K562 (cell line): ENCODE measurements at regions not wholly inside any gene's neighbourhood (a gene's known extent, or its start where the extent isn't known, plus 50 kb on each side); places are given as distances from the start of the nearest gene placed in this dataset.

Experiments
- ATAC-seq: fragments of 200-7000 bp; cut with Tn5 transposase; 3 replicates; pipeline ENCODE4 v1.9.1; 2020; ENCODE audit warnings: moderate library complexity
- BruUV-seq: library from RNA; stranded (reverse); fragments of 400-500 nt; replicated peaks from 2 replicates; lab custom pipeline; 2021; lab: Mats Ljungman, UMichigan
- CTCF ChIA-PET: fragments of 300-600 bp; formaldehyde crosslinking; extraction: SDS; loops from one replicate; lab custom pipeline; 2021; ENCODE audit warnings: low intra/inter-chr PET ratio; lab: Yijun Ruan, JAX
- POLR2A ChIA-PET: fragments of 300-600, 350-650 bp; sonication (Branson Sonifier 250); formaldehyde crosslinking; extraction: SDS; loops from one replicate; lab custom pipeline; 2021; ENCODE audit warnings: antibody characterized with exemption, inconsistent platforms; lab: Yijun Ruan, JAX
- DNase-seq, 4 experiments: peaks; one replicate each; pipeline versions ENCODE4 v3.0.0 to v3.0.0-alpha.2; 2011 to 2018; ENCODE audit warnings: low spot score in 3 of 4, mixed read lengths in 3 of 4; ENCODE audit errors: extremely low read depth in 1 of 4
- FAIRE-seq: peaks from 2 replicates; lab custom pipeline; 2011; peaks lifted over from hg19 to GRCh38; lab: Jason Lieb, UNC
- H2AFZ ChIP-seq: 2 replicates; pipeline ENCODE4 v1.6.0; 2011; ENCODE audit warnings: low read depth, low read length, control low read depth, inconsistent platforms
- H3K27ac ChIP-seq: fragments of 200-600 bp; 3 replicates; pipeline ENCODE4 v1.8.0; 2011; ENCODE audit warnings: low read depth, mild to moderate bottlenecking, control low read depth, inconsistent platforms, low read length, moderate library complexity, mixed read lengths; ENCODE audit errors: extremely low read depth
- H3K27me3 ChIP-seq, 2 experiments: fragments of 300-600 bp in 1 of 2; 2 replicates in 1 of 2; 3 replicates in 1 of 2; pipeline versions ENCODE4 v1.6.0 to v1.8.0; 2011; ENCODE audit warnings: inconsistent platforms in 2 of 2, low read length in 2 of 2, mild to moderate bottlenecking in 1 of 2, mixed read lengths in 1 of 2, moderate library complexity in 1 of 2; ENCODE audit not compliant: control insufficient read depth in 2 of 2, insufficient read depth in 2 of 2
- H3K36me3 ChIP-seq: fragments of 300-600 bp; 3 replicates; pipeline ENCODE4 v1.8.0; 2011; ENCODE audit warnings: mild to moderate bottlenecking, low read length, inconsistent platforms; ENCODE audit not compliant: control insufficient read depth, insufficient read depth
- H3K4me1 ChIP-seq, 2 experiments: fragments of 200-600 bp in 1 of 2; replicated peaks in 1 of 2; 2 replicates in 1 of 2; 3 replicates in 1 of 2; pipeline versions ENCODE4 v1.5.1 to v1.8.0; 2011; ENCODE audit warnings: inconsistent platforms in 2 of 2, low read length in 2 of 2, mild to moderate bottlenecking in 1 of 2, mixed read lengths in 1 of 2, moderate library complexity in 1 of 2; ENCODE audit not compliant: control insufficient read depth in 2 of 2, insufficient read depth in 2 of 2
- H3K4me2 ChIP-seq: 2 replicates; pipeline ENCODE4 v1.6.1; 2011; ENCODE audit warnings: low read length, control low read depth, inconsistent platforms, mixed read lengths; ENCODE audit not compliant: insufficient read depth
- H3K4me3 ChIP-seq: fragments of 200-600 bp; sonication (generic), shearing (Covaris generic); 2 replicates; pipeline ENCODE4 v1.5.1; 2016; ENCODE audit warnings: control low read depth, inconsistent platforms
- H3K79me2 ChIP-seq: fragments of 200-600 bp; 3 replicates; pipeline ENCODE4 v1.8.0; 2011; ENCODE audit warnings: low read length, inconsistent platforms; ENCODE audit not compliant: control insufficient read depth, insufficient read depth
- H3K9ac ChIP-seq, 2 experiments: 2 replicates each; pipeline versions ENCODE4 v1.6.0 to v1.6.1; 2011; ENCODE audit warnings: low read depth in 2 of 2, low read length in 2 of 2, control low read depth in 1 of 2, inconsistent platforms in 1 of 2, mild to moderate bottlenecking in 1 of 2, mixed read lengths in 1 of 2; ENCODE audit not compliant: insufficient read depth in 1 of 2
- H3K9me1 ChIP-seq: one replicate; pipeline ENCODE4 v1.6.0; 2011; ENCODE audit warnings: inconsistent platforms, mild to moderate bottlenecking, low read length, moderate library complexity; ENCODE audit not compliant: control insufficient read depth, insufficient read depth
- H3K9me3 ChIP-seq: replicated peaks from 2 replicates; pipeline ENCODE4 v1.5.1; 2011; ENCODE audit warnings: low read depth, low read length, inconsistent platforms; ENCODE audit not compliant: control insufficient read depth, insufficient read depth
- H4K20me1 ChIP-seq: replicated peaks from 2 replicates; pipeline ENCODE4 v1.6.1; 2011; ENCODE audit warnings: low read length, inconsistent platforms, mixed read lengths; ENCODE audit not compliant: control insufficient read depth, insufficient read depth
- KDM5B ChIP-seq: fragments of 200-600 bp; sonication (generic); IDR thresholded peaks from 2 replicates; pipeline ENCODE4 v1.6.1; 2012; ENCODE audit warnings: low read depth, mild to moderate bottlenecking, moderate library complexity, low read length, control low read depth, inconsistent platforms; ENCODE audit not compliant: insufficient replicate concordance
- L3MBTL2 ChIP-seq: fragments of 450-650 bp; IDR thresholded peaks from 2 replicates; pipeline ENCODE4 v1.6.1; 2016; ENCODE audit warnings: mild to moderate bottlenecking, moderate library complexity
- NELFE ChIP-seq: IDR thresholded peaks from 2 replicates; pipeline ENCODE4 v1.6.1; 2011; ENCODE audit warnings: mild to moderate bottlenecking; ENCODE audit not compliant: insufficient read depth, insufficient read length
- ZNF444 ChIP-seq: fragments of 250-450 bp; sonication (Bioruptor Pico); IDR thresholded peaks from 2 replicates; pipeline ENCODE4 v1.4.0; 2020; ENCODE audit warnings: mild to moderate bottlenecking, moderate library complexity
- WGBS: fragments of 100-300 bp; shearing (Covaris generic); methylation state at CpG from one replicate; pipeline ENCODE4 v1.1.6; 2016; ENCODE audit warnings: low coverage, mixed read lengths; ENCODE audit not compliant: insufficient coverage; ENCODE audit errors: missing lambda C conversion rate; 5-methylcytosine and 5-hydroxymethylcytosine counted together
- in situ Hi-C: fragments of 300-500 bp; cut with MboI; formaldehyde crosslinking; loops from 4 replicates; pipeline ENCODE4 v1.15.0; 2018; ENCODE audit warnings: inconsistent platforms, mixed read lengths
- intact Hi-C: fragments of 100-400 bp; cut with micrococcal nuclease; formaldehyde crosslinking; loops from 2 replicates; pipeline ENCODE4 v1.14.2; 2022
- TF ChIP-seq, protein P1 (sequence below): fragments of 250-450 bp; sonication (Bioruptor Pico); IDR thresholded peaks from 2 replicates; pipeline ENCODE4 v1.8.0; 2022; ENCODE audit warnings: inconsistent platforms, mild to moderate bottlenecking, moderate library complexity, borderline replicate concordance
- TF ChIP-seq, protein P2 (sequence below): sonication (generic); formaldehyde crosslinking; IDR thresholded peaks from 2 replicates; pipeline ENCODE4 v1.8.0; 2022; ENCODE audit warnings: mild to moderate bottlenecking, missing genetic modification reagents

DNA sequence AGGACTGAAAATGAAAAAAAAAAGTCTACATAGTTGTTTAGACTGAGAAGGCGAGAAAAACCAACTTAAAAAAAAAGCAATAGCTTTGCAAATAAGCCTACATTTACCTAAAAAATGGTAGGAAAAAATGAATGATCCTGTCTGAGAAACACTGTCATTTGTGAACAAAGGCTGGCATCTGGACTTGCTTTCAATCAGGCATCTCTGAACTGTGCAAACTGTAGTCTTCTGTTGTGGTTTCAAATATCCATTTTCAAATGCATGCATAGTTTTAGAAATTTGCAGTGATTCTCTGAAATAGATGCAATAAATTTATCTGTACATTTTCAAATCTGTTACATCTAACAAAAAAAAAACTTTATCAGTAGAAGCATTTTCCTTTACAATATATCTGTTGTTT is 106.1 kb upstream of the LUZP2 start (continued):
- TF ChIP-seq KDM5B, result no peak
- no peak for TF ChIP-seq NELFE
- TF ChIP-seq, protein P1, sequence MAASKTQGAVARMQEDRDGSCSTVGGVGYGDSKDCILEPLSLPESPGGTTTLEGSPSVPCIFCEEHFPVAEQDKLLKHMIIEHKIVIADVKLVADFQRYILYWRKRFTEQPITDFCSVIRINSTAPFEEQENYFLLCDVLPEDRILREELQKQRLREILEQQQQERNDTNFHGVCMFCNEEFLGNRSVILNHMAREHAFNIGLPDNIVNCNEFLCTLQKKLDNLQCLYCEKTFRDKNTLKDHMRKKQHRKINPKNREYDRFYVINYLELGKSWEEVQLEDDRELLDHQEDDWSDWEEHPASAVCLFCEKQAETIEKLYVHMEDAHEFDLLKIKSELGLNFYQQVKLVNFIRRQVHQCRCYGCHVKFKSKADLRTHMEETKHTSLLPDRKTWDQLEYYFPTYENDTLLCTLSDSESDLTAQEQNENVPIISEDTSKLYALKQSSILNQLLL (CRISPR knock-in tag), result no peak
- TF ChIP-seq, protein P2, sequence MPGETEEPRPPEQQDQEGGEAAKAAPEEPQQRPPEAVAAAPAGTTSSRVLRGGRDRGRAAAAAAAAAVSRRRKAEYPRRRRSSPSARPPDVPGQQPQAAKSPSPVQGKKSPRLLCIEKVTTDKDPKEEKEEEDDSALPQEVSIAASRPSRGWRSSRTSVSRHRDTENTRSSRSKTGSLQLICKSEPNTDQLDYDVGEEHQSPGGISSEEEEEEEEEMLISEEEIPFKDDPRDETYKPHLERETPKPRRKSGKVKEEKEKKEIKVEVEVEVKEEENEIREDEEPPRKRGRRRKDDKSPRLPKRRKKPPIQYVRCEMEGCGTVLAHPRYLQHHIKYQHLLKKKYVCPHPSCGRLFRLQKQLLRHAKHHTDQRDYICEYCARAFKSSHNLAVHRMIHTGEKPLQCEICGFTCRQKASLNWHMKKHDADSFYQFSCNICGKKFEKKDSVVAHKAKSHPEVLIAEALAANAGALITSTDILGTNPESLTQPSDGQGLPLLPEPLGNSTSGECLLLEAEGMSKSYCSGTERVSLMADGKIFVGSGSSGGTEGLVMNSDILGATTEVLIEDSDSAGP, result no peak
- TF ChIP-seq ZNF444 (CRISPR knock-in tag), result no peak

DNA sequence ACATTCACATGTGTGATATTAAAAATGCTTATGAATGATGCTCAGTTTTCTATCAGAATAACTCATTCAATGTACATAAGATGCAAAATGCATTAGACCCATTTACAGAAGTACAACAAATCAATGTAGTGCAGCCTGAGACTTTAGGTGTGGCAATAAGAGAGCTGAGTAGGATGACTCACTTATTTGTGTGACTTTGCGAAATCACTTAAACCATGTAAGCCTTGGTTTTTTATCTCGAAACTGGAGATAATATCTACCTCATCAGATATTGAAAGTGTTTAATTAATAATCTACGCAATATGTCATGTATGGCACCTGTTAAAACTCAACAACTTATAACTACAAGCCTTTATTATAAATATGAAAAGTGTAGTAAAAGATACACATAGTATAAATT is 105.7 kb upstream of the LUZP2 start:
- BruUV-seq, result no TSS peak

More for the DNA sequence above, 105.7 kb upstream of the LUZP2 start:
- Histone ChIP-seq H3K9me3 (no peaks in the 10 kb centered on the region), H3K9me1 (no peaks in the 10 kb centered on the region), H3K4me2 (no peak overlapping the region), H2AFZ (no peak overlapping the region), H4K20me1 (no peaks in the 10 kb centered on the region), H3K27ac (no peak overlapping the region), H3K79me2 (no peaks in the 10 kb centered on the region), H3K9ac (no peak overlapping the region), H3K4me1 (no peaks in the 10 kb centered on the region), H3K27me3 (no peaks in the 10 kb centered on the region), H3K36me3 (no peaks in the 10 kb centered on the region), H3K4me3 (no peak overlapping the region)
- ATAC-seq (no peak), FAIRE-seq (no peak), DNase-seq (no peak)
- TF ChIP-seq NELFE (no peak), L3MBTL2 (no peak)
- in situ Hi-C loops, result no loop called here
- CTCF ChIA-PET, result no interaction called here
- intact Hi-C loops, result no loop called here
- WGBS, result 2% methylated on average over 3 of the region's 3 CpGs
- POLR2A ChIA-PET, result no interaction called here
